ENCODE measurements at regions not wholly inside any gene's neighbourhood (a gene's known extent, or its start where the extent isn't known, plus 50 kb on each side); places are given as distances from the start of the nearest gene placed in this dataset.

- no peak for TF ChIP-seq CTCF (IDR thresholded peaks at IDR 0.05)
Measured at GRCh38 chr9:79208791-79209396, 362.9 kb upstream of the TLE4 start.

- no peak for TF ChIP-seq CTCF (IDR thresholded peaks at IDR 0.05)
Measured at GRCh38 chr9:79210541-79211243, 361.1 kb upstream of the TLE4 start.

DNA sequence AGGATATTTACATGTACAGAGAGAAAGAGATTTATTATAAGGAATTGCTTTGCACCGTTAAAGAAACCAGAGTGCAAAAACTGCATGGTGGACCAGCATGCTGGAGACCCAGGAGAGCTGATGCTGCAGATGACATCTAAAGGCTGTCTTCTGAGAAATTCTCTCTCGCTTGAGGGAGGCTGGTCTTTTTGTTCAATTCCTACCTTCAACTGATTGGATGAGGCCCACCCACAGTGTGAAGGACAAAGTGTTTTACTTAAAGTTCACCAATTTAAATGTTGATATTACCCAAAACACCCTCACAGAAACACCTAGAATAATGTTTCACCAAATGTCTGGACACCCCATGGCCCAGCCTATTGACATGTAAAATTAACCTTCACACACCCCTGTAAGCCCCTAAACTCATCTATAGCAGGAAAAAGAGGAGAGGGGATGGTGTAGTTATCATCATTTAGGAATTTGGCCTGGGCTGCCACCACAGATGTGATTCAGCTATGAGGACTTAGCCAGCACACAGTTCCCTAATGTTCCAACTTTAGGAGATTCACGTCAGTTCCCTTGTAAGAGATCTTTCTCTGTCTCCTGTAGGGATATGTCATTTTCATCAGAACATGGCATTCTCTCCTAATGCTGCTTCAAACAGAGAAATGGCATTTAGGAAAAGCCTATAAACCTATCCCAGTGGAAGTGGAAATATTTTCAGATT, 358.2 kb upstream of the TLE4 start:
- TF ChIP-seq CTCF (IDR thresholded peaks at IDR 0.05): no peak

- TF ChIP-seq CTCF (IDR thresholded peaks at IDR 0.05): no peak
Measured at GRCh38 chr9:79215821-79216220, 355.9 kb upstream of the TLE4 start.

DNA sequence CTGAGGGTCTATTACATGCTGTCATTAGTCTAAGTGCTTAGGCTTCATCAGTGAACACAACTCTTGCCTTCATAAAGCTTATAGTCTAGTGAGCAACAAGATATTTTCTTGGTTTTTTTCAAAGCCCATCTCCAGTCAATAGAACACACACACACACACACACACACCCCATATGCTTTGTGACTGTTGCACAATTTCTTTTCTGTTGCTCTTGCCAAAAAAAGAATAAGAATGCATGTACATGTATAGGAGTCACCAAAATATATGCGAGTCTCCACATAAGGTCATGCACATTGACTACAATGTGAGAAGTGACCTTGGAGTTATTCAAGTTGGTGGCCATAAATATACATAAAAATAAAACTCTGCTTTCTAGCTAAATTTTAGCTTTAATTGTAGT, 351.5 kb upstream of the TLE4 start:
- no peak for TF ChIP-seq CTCF (IDR thresholded peaks at IDR 0.05)

GRCh38 chr9:79220666-79221065, 351.1 kb upstream of the TLE4 start:
- TF ChIP-seq CTCF (IDR thresholded peaks at IDR 0.05): no peak

DNA sequence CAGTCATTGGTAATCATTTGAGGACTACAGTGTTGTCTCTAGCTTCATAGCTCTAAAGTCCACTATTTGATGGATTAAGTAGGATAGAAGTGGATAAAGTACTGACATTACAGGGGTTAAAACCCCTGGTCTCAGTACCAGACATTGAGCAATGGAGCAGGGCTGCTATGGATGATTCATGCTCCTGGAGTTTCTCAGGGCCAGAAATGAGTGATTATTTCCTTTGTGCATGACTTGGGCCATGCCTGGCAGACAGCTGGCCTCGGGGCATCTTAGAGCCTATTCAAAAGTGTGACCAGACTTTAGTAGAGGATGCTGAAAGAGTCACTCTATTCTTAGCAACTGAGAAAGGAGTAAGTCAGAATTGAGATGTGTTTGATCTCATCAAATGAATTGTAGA, 350.7 kb upstream of the TLE4 start:
- TF ChIP-seq CTCF (IDR thresholded peaks at IDR 0.05): no peak

All from LNCAP (cell line).